Activated T-cell treated with anti-CD3 and anti-CD28 coated beads, Interleukin-2, amount 50 U/mL, for 48 hours (primary cell): ENCODE measurements at regions not wholly inside any gene's neighbourhood (a gene's known extent, or its start where the extent isn't known, plus 50 kb on each side); places are given as distances from the start of the nearest gene placed in this dataset.

Source experiments
- DNase-seq, 2 experiments: peaks; one replicate each; pipeline ENCODE4 v3.0.0-alpha.2; 2020

GRCh38 chr19:30762651-30763050 lies 390.5 kb downstream of the ZNF536 start:
- no peak for DNase-seq

- no peak for DNase-seq
Observed at GRCh38 chr19:30760014-30760413, 387.8 kb downstream of the ZNF536 start.

GRCh38 chr19:30757837-30758617 lies 385.8 kb downstream of the ZNF536 start:
- no peak for DNase-seq

DNA sequence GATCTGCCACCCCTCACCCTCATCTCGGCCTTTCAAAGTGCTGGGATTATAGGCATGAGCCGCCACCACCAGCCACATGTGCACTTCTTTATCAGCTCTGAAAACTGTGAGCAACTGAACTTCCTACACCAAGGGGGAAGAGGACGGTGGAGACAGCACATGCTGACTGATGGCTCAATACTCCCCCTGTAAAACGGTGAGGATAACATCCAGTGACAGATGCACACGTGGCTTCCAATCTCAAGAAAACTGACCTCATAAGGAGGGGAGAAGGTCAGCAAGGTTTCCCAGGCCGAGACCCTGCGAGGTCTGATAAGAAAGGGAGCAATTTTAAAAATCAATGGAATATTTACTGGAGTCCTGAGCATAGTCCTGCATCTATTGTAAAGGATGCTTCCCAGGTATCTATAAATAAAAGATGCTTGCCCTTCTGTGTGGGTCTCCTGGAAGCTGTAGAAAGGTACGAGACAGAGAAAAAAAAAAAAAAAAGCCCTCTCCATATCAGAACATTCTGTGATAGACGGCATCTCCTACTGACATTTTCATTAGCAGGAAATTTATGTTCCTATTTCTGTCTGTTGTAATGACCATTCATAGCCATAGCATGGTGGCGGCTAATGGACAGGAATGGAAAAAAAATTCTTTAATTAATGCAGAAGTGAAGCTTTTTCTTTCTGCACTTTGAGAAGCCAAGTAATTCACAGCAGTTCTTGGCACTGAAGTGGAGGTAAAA lies 385.1 kb downstream of the ZNF536 start:
- DNase-seq, result no peak

DNA sequence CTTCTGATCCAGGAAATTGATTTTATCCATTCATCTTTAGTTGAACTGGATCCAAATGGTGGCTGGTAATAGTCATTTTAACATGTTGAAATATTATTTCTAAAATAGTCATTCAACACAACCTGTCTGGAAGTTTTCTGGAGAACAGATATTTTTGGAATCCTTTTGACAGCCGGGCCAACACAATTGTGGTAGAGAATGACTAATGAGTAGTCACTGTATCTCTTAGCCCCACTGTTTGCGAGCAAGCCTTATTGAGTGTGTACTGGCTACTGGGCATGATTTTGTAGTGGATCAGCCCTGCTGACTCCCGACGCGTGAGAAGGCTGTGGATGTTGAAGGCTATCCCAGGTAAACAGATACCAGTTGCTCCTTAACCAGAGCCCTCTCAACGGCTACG lies 383.4 kb downstream of the ZNF536 start:
- DNase-seq, result no peak

GRCh38 chr19:30754162-30754561 lies 382.0 kb downstream of the ZNF536 start:
- DNase-seq, result no peak

DNA sequence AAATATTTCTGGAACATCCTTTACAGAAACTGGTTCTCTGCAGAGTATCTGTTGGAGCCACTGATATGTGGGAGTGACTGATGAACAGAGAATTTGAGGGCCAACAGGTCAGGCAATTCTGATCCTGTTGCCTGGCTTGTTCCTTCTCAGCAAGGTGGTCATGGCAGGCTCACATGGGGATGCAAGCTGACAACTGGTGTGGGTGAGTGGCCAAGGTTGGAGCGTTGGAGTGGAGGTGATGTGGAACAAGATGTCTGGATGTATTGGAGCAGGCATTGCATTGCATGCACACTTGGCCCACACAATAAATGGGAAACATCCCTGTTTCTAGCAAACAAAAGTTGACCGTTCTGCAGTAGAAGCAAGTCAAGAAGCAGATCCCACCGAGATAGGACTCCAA lies 380.7 kb downstream of the ZNF536 start:
- DNase-seq, result no peak

GRCh38 chr19:30752201-30752600 lies 380.0 kb downstream of the ZNF536 start:
- no peak for DNase-seq

GRCh38 chr19:30745476-30745985 lies 373.3 kb downstream of the ZNF536 start:
- no peak for DNase-seq

DNA sequence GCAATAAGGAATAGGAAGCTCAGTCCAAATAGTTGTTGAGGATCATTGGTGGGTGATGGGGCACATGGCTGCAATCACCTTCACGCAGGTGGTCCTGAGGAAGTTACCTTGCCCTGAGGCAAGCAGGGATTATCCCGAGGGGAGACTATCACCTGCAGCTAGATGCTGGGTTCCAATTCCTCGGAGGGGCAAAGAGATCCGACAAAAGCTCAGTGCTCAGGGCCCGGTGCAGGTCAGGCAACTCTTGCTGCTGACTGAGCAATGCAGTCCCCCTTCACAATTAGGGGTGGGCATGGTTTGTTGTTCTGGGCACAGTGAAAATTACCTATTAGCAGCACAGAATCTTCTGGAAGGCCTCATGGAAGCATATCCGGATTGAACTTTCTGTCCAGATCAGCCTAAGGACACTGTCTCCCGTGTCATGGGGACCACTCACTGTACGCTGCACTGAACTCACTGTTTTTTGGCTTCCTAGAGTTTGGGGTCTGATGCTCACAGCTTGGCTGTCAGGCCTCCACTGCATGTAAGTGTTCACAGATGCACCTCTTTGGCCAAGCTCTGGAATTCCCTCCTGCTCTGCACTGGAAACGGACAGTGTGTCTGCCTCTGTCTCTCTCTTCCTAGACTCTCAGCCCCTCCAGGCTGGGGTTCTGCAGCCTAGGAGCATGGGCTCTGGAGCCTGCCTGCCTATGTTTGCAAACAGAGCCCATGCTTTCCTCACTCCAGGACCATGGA lies 372.7 kb downstream of the ZNF536 start:
- DNase-seq, result no peak

DNA sequence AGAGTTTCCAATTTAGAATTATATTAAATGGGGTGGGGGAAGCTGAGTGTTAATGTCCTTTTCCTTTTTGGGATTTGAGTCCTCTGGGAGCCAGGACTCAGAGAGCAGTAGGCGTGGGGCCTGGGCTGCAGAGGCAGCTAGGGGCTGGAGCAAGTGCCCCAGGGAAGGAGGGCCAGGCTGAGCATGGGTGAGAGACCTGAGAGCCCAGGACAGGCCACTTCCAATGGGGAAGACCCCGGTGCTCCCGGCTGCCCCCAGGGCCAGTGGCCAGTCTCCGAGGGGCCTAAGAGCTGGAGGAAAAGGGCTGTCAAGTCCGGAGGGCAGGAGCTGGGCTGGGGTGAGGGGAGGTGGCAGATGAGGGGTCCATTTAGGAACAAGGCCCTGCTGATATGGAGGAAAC lies 371.5 kb downstream of the ZNF536 start:
- DNase-seq, result no peak

- DNase-seq, result no peak
Observed at GRCh38 chr19:30743011-30743410, 370.8 kb downstream of the ZNF536 start.

- no peak for DNase-seq
Observed at GRCh38 chr19:30742406-30742938, 370.3 kb downstream of the ZNF536 start.

DNA sequence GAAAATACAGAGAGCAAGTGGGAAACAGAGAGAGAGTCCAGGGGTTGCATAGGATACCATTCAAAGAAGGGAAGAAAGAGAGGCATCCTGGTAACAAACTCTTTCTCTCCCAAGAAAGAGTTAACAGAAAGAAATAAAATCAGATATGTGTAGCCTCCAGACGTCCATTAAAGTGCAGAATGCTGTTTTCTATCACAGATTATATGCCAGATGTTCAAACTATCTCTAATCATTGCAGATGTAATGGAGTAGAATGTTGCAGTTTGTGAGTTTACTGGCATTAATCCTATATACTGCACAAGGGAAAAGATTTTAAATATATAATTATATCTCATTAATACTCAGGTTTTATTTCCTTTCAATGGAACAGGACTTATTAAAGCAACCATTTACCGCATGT lies 369.4 kb downstream of the ZNF536 start:
- DNase-seq, result no peak

DNA sequence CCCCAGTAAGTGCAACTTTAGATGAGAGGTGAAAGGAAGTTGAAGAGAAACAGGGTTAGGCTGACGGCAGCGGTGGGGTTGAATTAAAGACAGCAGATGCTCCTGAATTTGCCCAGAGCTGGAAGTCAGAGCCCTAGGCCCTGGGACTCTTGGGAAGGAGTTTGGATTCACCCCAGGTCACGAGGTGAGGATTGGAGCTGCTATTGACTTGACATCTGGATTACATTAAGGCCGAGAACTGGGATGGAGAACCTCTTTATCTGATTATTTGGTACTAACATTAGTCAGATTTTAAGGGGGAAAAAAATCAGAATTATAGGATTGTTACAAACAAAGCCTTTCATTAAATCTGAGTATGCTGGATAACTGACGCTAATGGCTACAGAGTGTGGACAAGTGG lies 367.2 kb downstream of the ZNF536 start:
- DNase-seq, result no peak

GRCh38 chr19:30738047-30738446 lies 365.9 kb downstream of the ZNF536 start:
- DNase-seq, result no peak

- DNase-seq, result no peak
Observed at GRCh38 chr19:30734669-30735068, 362.5 kb downstream of the ZNF536 start.

GRCh38 chr19:30733826-30734550 lies 361.8 kb downstream of the ZNF536 start:
- no peak for DNase-seq

- no peak for DNase-seq
Observed at GRCh38 chr19:30731591-30731990, 359.4 kb downstream of the ZNF536 start.

DNA sequence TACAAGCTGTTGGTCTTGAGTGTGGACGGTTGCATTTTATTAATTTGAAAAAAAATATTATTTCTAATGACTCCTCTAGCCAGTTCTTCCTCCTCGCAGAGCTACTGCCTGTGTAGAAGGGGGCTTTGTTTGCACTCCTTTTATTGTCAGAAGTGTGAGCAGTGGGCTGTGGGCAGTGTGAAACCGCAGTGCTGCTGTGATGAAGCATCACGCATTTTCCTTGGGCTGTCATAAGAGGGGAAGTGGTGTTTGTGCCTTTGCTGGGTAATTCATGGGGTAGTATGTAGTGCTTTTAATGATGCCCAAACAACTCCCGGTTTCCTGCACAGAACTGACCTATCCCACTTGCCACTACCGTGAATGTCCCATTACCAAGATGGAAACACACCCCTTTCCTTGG lies 357.3 kb downstream of the ZNF536 start:
- no peak for DNase-seq

- DNase-seq, result no peak
Observed at GRCh38 chr19:30722761-30723160, 350.6 kb downstream of the ZNF536 start.

- no peak for DNase-seq
Observed at GRCh38 chr19:30722186-30722585, 350.0 kb downstream of the ZNF536 start.

- DNase-seq, result no peak
Observed at GRCh38 chr19:30719999-30720345, 347.8 kb downstream of the ZNF536 start.
